ENCODE measurements at regions not wholly inside any gene's neighbourhood (a gene's known extent, or its start where the extent isn't known, plus 50 kb on each side); places are given as distances from the start of the nearest gene placed in this dataset.

DNA sequence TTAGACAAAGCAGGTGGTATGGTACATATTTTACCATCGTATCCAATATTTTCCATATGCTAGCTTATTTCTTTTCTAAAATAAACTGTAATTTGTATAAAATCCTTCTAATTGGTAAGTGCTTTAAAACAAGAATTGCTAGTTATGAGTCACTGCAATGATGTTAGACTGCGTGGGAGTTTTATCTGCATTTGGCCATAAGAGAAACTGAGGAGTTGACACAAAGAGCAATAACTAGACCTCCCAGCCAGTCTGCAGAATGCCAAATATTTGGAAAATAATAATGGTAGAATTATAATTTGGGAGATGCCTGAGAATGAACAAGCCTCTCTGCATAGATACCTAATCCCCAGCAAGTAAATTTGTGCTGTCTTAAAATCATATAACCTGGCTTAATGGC lies 61.7 kb upstream of the PTPRR start:
- DNase-seq: no peak
- no peaks in the 10 kb centered on the region for H3K4me1 ChIP-seq
- no peaks in the 10 kb centered on the region for H3K36me3 ChIP-seq
- no peaks in the 10 kb centered on the region for H3K9me3 ChIP-seq (replicated peaks)
- intact Hi-C loops (cut with micrococcal nuclease): no loop called here
- H3K4me3 ChIP-seq: no peak overlapping the region
- H3K27me3 ChIP-seq (ENCODE audit: low read depth): no peaks in the 10 kb centered on the region
- TF ChIP-seq, protein P1, sequence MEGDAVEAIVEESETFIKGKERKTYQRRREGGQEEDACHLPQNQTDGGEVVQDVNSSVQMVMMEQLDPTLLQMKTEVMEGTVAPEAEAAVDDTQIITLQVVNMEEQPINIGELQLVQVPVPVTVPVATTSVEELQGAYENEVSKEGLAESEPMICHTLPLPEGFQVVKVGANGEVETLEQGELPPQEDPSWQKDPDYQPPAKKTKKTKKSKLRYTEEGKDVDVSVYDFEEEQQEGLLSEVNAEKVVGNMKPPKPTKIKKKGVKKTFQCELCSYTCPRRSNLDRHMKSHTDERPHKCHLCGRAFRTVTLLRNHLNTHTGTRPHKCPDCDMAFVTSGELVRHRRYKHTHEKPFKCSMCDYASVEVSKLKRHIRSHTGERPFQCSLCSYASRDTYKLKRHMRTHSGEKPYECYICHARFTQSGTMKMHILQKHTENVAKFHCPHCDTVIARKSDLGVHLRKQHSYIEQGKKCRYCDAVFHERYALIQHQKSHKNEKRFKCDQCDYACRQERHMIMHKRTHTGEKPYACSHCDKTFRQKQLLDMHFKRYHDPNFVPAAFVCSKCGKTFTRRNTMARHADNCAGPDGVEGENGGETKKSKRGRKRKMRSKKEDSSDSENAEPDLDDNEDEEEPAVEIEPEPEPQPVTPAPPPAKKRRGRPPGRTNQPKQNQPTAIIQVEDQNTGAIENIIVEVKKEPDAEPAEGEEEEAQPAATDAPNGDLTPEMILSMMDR (IDR thresholded peaks at IDR 0.05; ENCODE audit: borderline replicate concordance): no peak
- peak overlapping the region; percentile 4 for H3K27ac ChIP-seq (replicated peaks)

DNA sequence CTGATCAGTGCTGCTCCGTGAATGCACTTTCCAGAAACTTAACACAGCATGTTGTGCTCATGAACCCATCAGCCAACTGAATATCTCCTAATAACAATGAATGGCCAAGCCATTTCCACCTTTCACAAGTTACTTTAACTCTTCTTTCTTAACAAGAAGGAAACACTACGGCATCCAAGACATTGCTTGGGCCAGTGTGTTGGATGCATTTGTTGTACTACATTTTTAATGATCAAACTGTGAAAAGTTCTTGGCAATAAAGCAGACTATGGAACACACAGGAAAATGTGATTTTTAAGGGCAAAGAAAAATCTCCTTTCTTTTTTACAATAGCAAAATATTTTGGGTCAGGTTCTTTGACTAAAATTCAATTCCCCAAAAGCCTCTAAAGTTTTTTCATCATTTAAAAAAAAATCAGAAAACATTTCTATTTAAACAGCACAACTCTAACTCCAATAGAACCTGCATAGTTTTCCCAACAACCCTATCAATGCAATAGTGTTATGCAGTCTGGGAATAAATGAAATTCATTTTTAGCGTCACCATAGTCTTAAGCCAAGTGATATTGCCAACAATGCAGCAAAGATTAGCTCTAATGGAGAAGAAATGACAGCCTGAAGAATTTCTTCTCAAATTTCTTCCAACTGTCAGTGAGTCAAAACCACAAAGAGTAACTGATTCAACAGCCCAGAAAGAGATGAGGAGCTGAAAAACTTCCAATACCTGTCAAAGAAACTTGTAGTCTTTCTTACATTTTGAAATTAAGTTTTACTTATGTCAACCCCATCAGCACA lies 50.7 kb upstream of the PTPRR start:
- Histone ChIP-seq H3K4me1 (no peaks in the 10 kb centered on the region), H3K9me3 (replicated peaks) (no peaks in the 10 kb centered on the region), H3K27ac (replicated peaks) (peak overlapping the region; percentile 17), H3K27me3 (ENCODE audit: low read depth) (no peaks in the 10 kb centered on the region), H3K4me3 (no peak overlapping the region), H3K36me3 (no peaks in the 10 kb centered on the region)
- no peak for DNase-seq
- intact Hi-C loops (cut with micrococcal nuclease): no loop called here
- TF ChIP-seq, protein P1 (IDR thresholded peaks at IDR 0.05; ENCODE audit: borderline replicate concordance): no peak

Measured in left ventricle myocardium inferior (tissue), 1 donor.